GM23338 (cell line): ENCODE measurements at regions not wholly inside any gene's neighbourhood (a gene's known extent, or its start where the extent isn't known, plus 50 kb on each side); places are given as distances from the start of the nearest gene placed in this dataset.

Source experiments
- ATAC-seq: fragments of 200-7000 bp; cut with Tn5 transposase; 3 replicates; pipeline ENCODE4 v1.9.1; 2020
- DNase-seq: peaks from one replicate; pipeline ENCODE4 v3.0.0-alpha.2; 2015; ENCODE audit warnings: low spot score
- H2AFZ ChIP-seq: fragments of 200-600 bp; sonication (generic); 2 replicates; pipeline ENCODE4 v1.8.0; 2016; ENCODE audit warnings: antibody characterized with exemption, mild to moderate bottlenecking, moderate library complexity
- H3F3A ChIP-seq: fragments of 200-600 bp; sonication (generic); replicated peaks from 2 replicates; pipeline ENCODE4 v1.8.0; 2017; ENCODE audit warnings: antibody characterized with exemption, mixed run types, low read depth
- H3K27ac ChIP-seq: fragments of 200-600 bp; sonication (generic); 2 replicates; pipeline ENCODE4 v1.6.1; 2016; ENCODE audit warnings: low read depth
- H3K27me3 ChIP-seq: fragments of 200-600 bp; sonication (generic); 2 replicates; pipeline ENCODE4 v1.8.0; 2016; ENCODE audit warnings: mild to moderate bottlenecking, mixed run types, moderate library complexity; ENCODE audit not compliant: insufficient read depth
- H3K36me3 ChIP-seq: fragments of 200-600 bp; sonication (generic); 2 replicates; pipeline ENCODE4 v1.8.0; 2016; ENCODE audit warnings: mild to moderate bottlenecking; ENCODE audit not compliant: insufficient read depth
- H3K4me1 ChIP-seq: fragments of 200-600 bp; sonication (generic); 2 replicates; pipeline ENCODE4 v1.8.0; 2016; ENCODE audit warnings: mild to moderate bottlenecking, moderate library complexity; ENCODE audit not compliant: insufficient read depth
- H3K4me2 ChIP-seq: fragments of 200-600 bp; sonication (generic); 2 replicates; pipeline ENCODE4 v1.7.1; 2017; ENCODE audit warnings: mixed run types
- H3K4me3 ChIP-seq: fragments of 200-600 bp; sonication (generic); 2 replicates; pipeline ENCODE4 v1.6.1; 2016; ENCODE audit warnings: mixed run types
- H3K79me2 ChIP-seq: fragments of 200-600 bp; sonication (generic); replicated peaks from 2 replicates; pipeline ENCODE4 v1.8.0; 2017; ENCODE audit warnings: mild to moderate bottlenecking; ENCODE audit not compliant: insufficient read depth
- H3K9me2 ChIP-seq: fragments of 200-600 bp; sonication (generic); 2 replicates; pipeline ENCODE4 v1.8.0; 2017; ENCODE audit not compliant: insufficient read depth
- H4K20me1 ChIP-seq: fragments of 200-600 bp; sonication (generic); replicated peaks from 2 replicates; pipeline ENCODE4 v1.8.0; 2017; ENCODE audit warnings: mild to moderate bottlenecking; ENCODE audit not compliant: insufficient read depth
- H3K27ac Mint-ChIP-seq: 2 replicates; pipeline ENCODE4 v1.8.0; 2020; ENCODE audit warnings: inconsistent platforms, mild to moderate bottlenecking, moderate library complexity, mixed read lengths
- H3K27me3 Mint-ChIP-seq: 3 replicates; pipeline ENCODE4 v1.8.0; 2022; ENCODE audit warnings: low read depth, mild to moderate bottlenecking, moderate library complexity, mixed read lengths, inconsistent platforms; ENCODE audit not compliant: insufficient read depth, poor library complexity
- H3K36me3 Mint-ChIP-seq: 3 replicates; pipeline ENCODE4 v1.8.0; 2021; ENCODE audit warnings: low read depth, mild to moderate bottlenecking, inconsistent platforms, moderate library complexity, mixed read lengths
- H3K4me1 Mint-ChIP-seq: 3 replicates; pipeline ENCODE4 v1.8.0; 2020; ENCODE audit warnings: mild to moderate bottlenecking, inconsistent platforms, mixed read lengths
- H3K4me3 Mint-ChIP-seq: 3 replicates; pipeline ENCODE4 v1.8.0; 2021; ENCODE audit warnings: moderate library complexity, mild to moderate bottlenecking, inconsistent platforms, mixed read lengths
- H3K9me3 Mint-ChIP-seq: 3 replicates; pipeline ENCODE4 v1.8.0; 2020; ENCODE audit warnings: moderate library complexity, mild to moderate bottlenecking, inconsistent platforms, mixed read lengths
- CREB1 ChIP-seq: fragments of 250-450 bp; sonication (Bioruptor Pico); IDR thresholded peaks from 2 replicates; pipeline ENCODE4 v1.5.0; 2020; ENCODE audit warnings: low read depth, mild to moderate bottlenecking, moderate library complexity
- EZH2 ChIP-seq: fragments of 200-600 bp; sonication (generic); IDR thresholded peaks from one replicate; pipeline ENCODE4 v1.8.0; 2017; ENCODE audit warnings: antibody characterized with exemption, mild to moderate bottlenecking, low read depth; ENCODE audit not compliant: unreplicated experiment
- EZH2phosphoT487 ChIP-seq: fragments of 200-600 bp; sonication (generic); IDR thresholded peaks from one replicate; pipeline ENCODE4 v1.8.1; 2018; ENCODE audit warnings: antibody characterized with exemption; ENCODE audit not compliant: unreplicated experiment
- JUNB ChIP-seq: IDR thresholded peaks from one replicate; pipeline ENCODE4 v1.6.1; 2016; ENCODE audit warnings: antibody characterized with exemption; ENCODE audit not compliant: unreplicated experiment
- NANOG ChIP-seq: IDR thresholded peaks from 2 replicates; pipeline ENCODE4 v1.6.1; 2016; ENCODE audit warnings: antibody characterized with exemption, borderline replicate concordance
- ZNF114 ChIP-seq: fragments of 250-450 bp; sonication (Bioruptor Pico); IDR thresholded peaks from 2 replicates; pipeline ENCODE4 v1.5.0; 2020; ENCODE audit warnings: mild to moderate bottlenecking, moderate library complexity
- ZNF331 ChIP-seq: fragments of 250-450 bp; sonication (Bioruptor Pico); IDR thresholded peaks from 2 replicates; pipeline ENCODE4 v1.5.0; 2020; ENCODE audit warnings: low read depth, mild to moderate bottlenecking, moderate library complexity
- TF ChIP-seq, protein P1 (sequence below): fragments of 250-450 bp; sonication (Bioruptor Pico); IDR thresholded peaks from 2 replicates; pipeline ENCODE4 v1.5.0; 2020; ENCODE audit warnings: mild to moderate bottlenecking, moderate library complexity
- TF ChIP-seq, protein P2 (sequence below), 2 experiments: fragments of 200-600 bp in 1 of 2; sonication (generic) in 1 of 2; conservative IDR thresholded peaks; 2 replicates each; pipeline versions ENCODE4 v1.5.1 to v1.6.1; 2016 to 2017; ENCODE audit warnings: antibody characterized with exemption in 2 of 2, low read depth in 2 of 2, mild to moderate bottlenecking in 2 of 2, moderate library complexity in 1 of 2
- TF ChIP-seq, protein P3 (sequence below): IDR thresholded peaks from one replicate; pipeline ENCODE4 v1.6.1; 2018; ENCODE audit warnings: antibody characterized with exemption; ENCODE audit not compliant: unreplicated experiment

DNA sequence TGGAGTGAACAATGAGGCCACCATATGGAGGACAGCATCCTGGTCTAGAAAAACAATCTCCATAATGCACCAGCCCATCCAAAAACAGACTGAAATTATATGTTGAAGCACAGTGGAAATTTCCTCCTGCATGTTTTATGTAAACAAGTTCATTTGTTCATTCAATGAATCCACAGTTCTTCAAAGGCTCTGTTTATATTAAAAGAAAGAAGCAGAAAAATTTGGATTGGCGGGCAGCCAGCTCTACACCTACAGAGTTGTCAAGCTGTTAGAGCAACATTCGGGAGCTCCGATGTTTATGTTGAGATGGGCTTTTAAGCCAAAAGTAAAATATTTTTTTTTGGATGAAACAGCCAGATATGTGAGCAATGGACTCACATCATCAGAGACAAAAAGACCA lies 395.3 kb upstream of the SULF2 start (continued):
- TF ChIP-seq, protein P1, sequence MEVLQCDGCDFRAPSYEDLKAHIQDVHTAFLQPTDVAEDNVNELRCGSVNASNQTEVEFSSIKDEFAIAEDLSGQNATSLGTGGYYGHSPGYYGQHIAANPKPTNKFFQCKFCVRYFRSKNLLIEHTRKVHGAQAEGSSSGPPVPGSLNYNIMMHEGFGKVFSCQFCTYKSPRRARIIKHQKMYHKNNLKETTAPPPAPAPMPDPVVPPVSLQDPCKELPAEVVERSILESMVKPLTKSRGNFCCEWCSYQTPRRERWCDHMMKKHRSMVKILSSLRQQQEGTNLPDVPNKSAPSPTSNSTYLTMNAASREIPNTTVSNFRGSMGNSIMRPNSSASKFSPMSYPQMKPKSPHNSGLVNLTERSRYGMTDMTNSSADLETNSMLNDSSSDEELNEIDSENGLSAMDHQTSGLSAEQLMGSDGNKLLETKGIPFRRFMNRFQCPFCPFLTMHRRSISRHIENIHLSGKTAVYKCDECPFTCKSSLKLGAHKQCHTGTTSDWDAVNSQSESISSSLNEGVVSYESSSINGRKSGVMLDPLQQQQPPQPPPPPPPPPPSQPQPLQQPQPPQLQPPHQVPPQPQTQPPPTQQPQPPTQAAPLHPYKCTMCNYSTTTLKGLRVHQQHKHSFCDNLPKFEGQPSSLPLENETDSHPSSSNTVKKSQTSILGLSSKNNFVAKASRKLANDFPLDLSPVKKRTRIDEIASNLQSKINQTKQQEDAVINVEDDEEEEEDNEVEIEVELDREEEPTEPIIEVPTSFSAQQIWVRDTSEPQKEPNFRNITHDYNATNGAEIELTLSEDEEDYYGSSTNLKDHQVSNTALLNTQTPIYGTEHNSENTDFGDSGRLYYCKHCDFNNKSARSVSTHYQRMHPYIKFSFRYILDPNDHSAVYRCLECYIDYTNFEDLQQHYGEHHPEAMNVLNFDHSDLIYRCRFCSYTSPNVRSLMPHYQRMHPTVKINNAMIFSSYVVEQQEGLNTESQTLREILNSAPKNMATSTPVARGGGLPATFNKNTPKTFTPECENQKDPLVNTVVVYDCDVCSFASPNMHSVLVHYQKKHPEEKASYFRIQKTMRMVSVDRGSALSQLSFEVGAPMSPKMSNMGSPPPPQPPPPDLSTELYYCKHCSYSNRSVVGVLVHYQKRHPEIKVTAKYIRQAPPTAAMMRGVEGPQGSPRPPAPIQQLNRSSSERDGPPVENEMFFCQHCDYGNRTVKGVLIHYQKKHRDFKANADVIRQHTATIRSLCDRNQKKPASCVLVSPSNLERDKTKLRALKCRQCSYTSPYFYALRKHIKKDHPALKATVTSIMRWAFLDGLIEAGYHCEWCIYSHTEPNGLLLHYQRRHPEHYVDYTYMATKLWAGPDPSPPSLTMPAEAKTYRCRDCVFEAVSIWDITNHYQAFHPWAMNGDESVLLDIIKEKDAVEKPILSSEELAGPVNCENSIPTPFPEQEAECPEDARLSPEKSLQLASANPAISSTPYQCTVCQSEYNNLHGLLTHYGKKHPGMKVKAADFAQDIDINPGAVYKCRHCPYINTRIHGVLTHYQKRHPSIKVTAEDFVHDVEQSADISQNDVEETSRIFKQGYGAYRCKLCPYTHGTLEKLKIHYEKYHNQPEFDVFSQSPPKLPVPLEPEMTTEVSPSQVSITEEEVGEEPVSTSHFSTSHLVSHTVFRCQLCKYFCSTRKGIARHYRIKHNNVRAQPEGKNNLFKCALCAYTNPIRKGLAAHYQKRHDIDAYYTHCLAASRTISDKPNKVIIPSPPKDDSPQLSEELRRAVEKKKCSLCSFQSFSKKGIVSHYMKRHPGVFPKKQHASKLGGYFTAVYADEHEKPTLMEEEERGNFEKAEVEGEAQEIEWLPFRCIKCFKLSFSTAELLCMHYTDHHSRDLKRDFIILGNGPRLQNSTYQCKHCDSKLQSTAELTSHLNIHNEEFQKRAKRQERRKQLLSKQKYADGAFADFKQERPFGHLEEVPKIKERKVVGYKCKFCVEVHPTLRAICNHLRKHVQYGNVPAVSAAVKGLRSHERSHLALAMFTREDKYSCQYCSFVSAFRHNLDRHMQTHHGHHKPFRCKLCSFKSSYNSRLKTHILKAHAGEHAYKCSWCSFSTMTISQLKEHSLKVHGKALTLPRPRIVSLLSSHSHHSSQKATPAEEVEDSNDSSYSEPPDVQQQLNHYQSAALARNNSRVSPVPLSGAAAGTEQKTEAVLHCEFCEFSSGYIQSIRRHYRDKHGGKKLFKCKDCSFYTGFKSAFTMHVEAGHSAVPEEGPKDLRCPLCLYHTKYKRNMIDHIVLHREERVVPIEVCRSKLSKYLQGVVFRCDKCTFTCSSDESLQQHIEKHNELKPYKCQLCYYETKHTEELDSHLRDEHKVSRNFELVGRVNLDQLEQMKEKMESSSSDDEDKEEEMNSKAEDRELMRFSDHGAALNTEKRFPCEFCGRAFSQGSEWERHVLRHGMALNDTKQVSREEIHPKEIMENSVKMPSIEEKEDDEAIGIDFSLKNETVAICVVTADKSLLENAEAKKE (CRISPR knock-in tag): no peak
- TF ChIP-seq NANOG: no peak
- no peak for TF ChIP-seq JUNB
- TF ChIP-seq ZNF114 (CRISPR knock-in tag): no peak
- no peak for TF ChIP-seq EZH2
- no peak for TF ChIP-seq ZNF331

DNA sequence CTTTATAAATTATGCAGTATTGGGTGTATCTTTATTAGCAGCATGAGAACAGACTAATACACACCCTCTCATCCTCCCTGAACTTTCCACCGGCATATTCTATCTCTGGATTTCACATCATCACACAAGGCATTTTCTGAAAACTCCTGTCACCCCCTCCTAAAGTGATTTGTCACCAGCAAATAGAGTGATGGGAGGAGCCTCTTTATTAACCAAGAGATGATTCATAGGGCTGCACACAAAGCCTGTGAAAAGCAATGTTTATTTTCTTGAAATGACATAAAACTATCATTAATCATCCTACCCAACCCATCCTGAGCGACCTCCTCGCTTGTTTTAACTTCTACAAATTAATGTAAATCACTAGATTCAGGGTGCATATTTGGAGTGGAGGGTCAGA lies 394.7 kb upstream of the SULF2 start:
- no peak overlapping the region for H3K4me3 Mint-ChIP-seq
- H3K36me3 Mint-ChIP-seq: no peaks in the 10 kb centered on the region
- Histone ChIP-seq H3F3A (no peaks in the 10 kb centered on the region), H3K79me2 (no peaks in the 10 kb centered on the region), H3K4me3 (no peak overlapping the region), H3K9me2 (peaks cover 8% of the 10 kb centered on the region), H2AFZ (no peak overlapping the region), H3K27ac (no peak overlapping the region), H3K27me3 (no peaks in the 10 kb centered on the region), H3K4me1 (peaks cover 7% of the 10 kb centered on the region; the same call in 1 of the 2 replicates), H3K36me3 (no peaks in the 10 kb centered on the region), H4K20me1 (no peaks in the 10 kb centered on the region), H3K4me2 (no peak overlapping the region)
- no peak for ATAC-seq
- no peak for DNase-seq
- H3K27ac Mint-ChIP-seq: no peak overlapping the region
- peaks cover 10% of the 10 kb centered on the region for H3K27me3 Mint-ChIP-seq
- peaks cover 15% of the 10 kb centered on the region for H3K4me1 Mint-ChIP-seq
- H3K9me3 Mint-ChIP-seq: no peaks in the 10 kb centered on the region
- no peak for TF ChIP-seq ZNF114 (CRISPR knock-in tag)
- no peak for TF ChIP-seq EZH2phosphoT487
- TF ChIP-seq, protein P2, sequence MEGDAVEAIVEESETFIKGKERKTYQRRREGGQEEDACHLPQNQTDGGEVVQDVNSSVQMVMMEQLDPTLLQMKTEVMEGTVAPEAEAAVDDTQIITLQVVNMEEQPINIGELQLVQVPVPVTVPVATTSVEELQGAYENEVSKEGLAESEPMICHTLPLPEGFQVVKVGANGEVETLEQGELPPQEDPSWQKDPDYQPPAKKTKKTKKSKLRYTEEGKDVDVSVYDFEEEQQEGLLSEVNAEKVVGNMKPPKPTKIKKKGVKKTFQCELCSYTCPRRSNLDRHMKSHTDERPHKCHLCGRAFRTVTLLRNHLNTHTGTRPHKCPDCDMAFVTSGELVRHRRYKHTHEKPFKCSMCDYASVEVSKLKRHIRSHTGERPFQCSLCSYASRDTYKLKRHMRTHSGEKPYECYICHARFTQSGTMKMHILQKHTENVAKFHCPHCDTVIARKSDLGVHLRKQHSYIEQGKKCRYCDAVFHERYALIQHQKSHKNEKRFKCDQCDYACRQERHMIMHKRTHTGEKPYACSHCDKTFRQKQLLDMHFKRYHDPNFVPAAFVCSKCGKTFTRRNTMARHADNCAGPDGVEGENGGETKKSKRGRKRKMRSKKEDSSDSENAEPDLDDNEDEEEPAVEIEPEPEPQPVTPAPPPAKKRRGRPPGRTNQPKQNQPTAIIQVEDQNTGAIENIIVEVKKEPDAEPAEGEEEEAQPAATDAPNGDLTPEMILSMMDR (conservative IDR thresholded peaks at IDR 0.05; ENCODE audit: low read depth in 2 of 2): no peak
- TF ChIP-seq, protein P3, sequence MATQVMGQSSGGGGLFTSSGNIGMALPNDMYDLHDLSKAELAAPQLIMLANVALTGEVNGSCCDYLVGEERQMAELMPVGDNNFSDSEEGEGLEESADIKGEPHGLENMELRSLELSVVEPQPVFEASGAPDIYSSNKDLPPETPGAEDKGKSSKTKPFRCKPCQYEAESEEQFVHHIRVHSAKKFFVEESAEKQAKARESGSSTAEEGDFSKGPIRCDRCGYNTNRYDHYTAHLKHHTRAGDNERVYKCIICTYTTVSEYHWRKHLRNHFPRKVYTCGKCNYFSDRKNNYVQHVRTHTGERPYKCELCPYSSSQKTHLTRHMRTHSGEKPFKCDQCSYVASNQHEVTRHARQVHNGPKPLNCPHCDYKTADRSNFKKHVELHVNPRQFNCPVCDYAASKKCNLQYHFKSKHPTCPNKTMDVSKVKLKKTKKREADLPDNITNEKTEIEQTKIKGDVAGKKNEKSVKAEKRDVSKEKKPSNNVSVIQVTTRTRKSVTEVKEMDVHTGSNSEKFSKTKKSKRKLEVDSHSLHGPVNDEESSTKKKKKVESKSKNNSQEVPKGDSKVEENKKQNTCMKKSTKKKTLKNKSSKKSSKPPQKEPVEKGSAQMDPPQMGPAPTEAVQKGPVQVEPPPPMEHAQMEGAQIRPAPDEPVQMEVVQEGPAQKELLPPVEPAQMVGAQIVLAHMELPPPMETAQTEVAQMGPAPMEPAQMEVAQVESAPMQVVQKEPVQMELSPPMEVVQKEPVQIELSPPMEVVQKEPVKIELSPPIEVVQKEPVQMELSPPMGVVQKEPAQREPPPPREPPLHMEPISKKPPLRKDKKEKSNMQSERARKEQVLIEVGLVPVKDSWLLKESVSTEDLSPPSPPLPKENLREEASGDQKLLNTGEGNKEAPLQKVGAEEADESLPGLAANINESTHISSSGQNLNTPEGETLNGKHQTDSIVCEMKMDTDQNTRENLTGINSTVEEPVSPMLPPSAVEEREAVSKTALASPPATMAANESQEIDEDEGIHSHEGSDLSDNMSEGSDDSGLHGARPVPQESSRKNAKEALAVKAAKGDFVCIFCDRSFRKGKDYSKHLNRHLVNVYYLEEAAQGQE: no peak
- TF ChIP-seq CREB1 (CRISPR knock-in tag): no peak
